GM12872 (cell line): ENCODE measurements at regions not wholly inside any gene's neighbourhood (a gene's known extent, or its start where the extent isn't known, plus 50 kb on each side); places are given as distances from the start of the nearest gene placed in this dataset.

Experiments
- CTCF ChIP-seq: IDR thresholded peaks from 3 replicates; pipeline ENCODE4 v1.5.1; 2011; ENCODE audit warnings: low read depth, mild to moderate bottlenecking, low read length, moderate library complexity; ENCODE audit not compliant: insufficient read depth

- TF ChIP-seq CTCF, result no peak
These were observed 167.5 kb downstream of the TANC2 start for GRCh38 chr17:63133491-63133890.

GRCh38 chr17:63134867-63135266 is 168.8 kb downstream of the TANC2 start:
- TF ChIP-seq CTCF, result no peak

GRCh38 chr17:63136369-63137012 is 170.5 kb downstream of the TANC2 start:
- TF ChIP-seq CTCF, result no peak

- no peak for TF ChIP-seq CTCF
These were observed 171.1 kb downstream of the TANC2 start for GRCh38 chr17:63137163-63137562.

- TF ChIP-seq CTCF, result no peak
These were observed 172.7 kb downstream of the TANC2 start for GRCh38 chr17:63138713-63139112.

GRCh38 chr17:63139356-63139755 is 173.3 kb downstream of the TANC2 start:
- TF ChIP-seq CTCF, result no peak

GRCh38 chr17:63140255-63140654 is 174.2 kb downstream of the TANC2 start:
- no peak for TF ChIP-seq CTCF
